ENCODE measurements at regions not wholly inside any gene's neighbourhood (a gene's known extent, or its start where the extent isn't known, plus 50 kb on each side); places are given as distances from the start of the nearest gene placed in this dataset.

- TF ChIP-seq ZBTB44 (CRISPR knock-in tag; IDR thresholded peaks at IDR 0.05) (no peak), POLR2A (IDR thresholded peaks at IDR 0.05; ENCODE audit: insufficient read depth in 1 of 2, low read depth in 2 of 2, low read length in 2 of 2) (no peak), RFX3 (CRISPR knock-in tag; IDR thresholded peaks at IDR 0.05) (no peak), ZNF605 (CRISPR knock-in tag; IDR thresholded peaks at IDR 0.05) (no peak), ZNF704 (CRISPR knock-in tag; IDR thresholded peaks at IDR 0.05; ENCODE audit: borderline replicate concordance) (no peak), ZNF720 (CRISPR knock-in tag; IDR thresholded peaks at IDR 0.05) (no peak), ZSCAN5A (CRISPR knock-in tag; IDR thresholded peaks at IDR 0.05; ENCODE audit: borderline replicate concordance) (no peak), ZC3H4 (CRISPR knock-in tag; IDR thresholded peaks at IDR 0.05; ENCODE audit: borderline replicate concordance) (no peak), ZNF879 (CRISPR knock-in tag; IDR thresholded peaks at IDR 0.05) (no peak)
These were observed 119.8 kb downstream of the NEDD1 start (continued) for GRCh38 chr12:97026901-97027300.

GRCh38 chr12:97027482-97027881 is 120.4 kb downstream of the NEDD1 start:
- no peaks in the 10 kb centered on the region for H3K36me3 ChIP-seq (replicated peaks in 1 of 2; ENCODE audit: control insufficient read depth in 1 of 2, insufficient read depth in 2 of 2, low read length in 2 of 2)
- no TSS peak for BruUV-seq (replicated peaks)
- H3K79me2 ChIP-seq (ENCODE audit: insufficient read depth, low read length) = no peaks in the 10 kb centered on the region
- no peak overlapping the region for H2AFZ ChIP-seq (ENCODE audit: low read length)
- no peak overlapping the region for H3K4me3 ChIP-seq (replicated peaks in 1 of 3; ENCODE audit: insufficient read depth in 1 of 3, low read depth in 2 of 3, low read length in 3 of 3)
- no peaks in the 10 kb centered on the region for H3K9me3 ChIP-seq (ENCODE audit: low read length)
- ChIA-PET CTCF (ENCODE audit: low intra/inter-chr PET ratio, low total read pairs) (no interaction called here), POLR2A (no interaction called here)
- in situ Hi-C loops (cut with HindIII; ENCODE audit: extremely low pct_ligation_motif_present, low pct_unique_long_range_greater_than_20kb) (no loop called here), intact Hi-C loops (cut with micrococcal nuclease; ENCODE audit: unreplicated experiment) (no loop called here)
- no peaks in the 10 kb centered on the region for H3K27me3 ChIP-seq (ENCODE audit: control insufficient read depth in 1 of 2, insufficient read depth in 2 of 2, low read length in 2 of 2)
- no peaks in the 10 kb centered on the region for H3K4me1 ChIP-seq (ENCODE audit: insufficient read depth, low read length)
- no peak for DNase-seq (ENCODE audit: low spot score)
- no peak overlapping the region for H3K27ac ChIP-seq (ENCODE audit: extremely low read length, insufficient read depth, low read length)
- no peak for ATAC-seq
- no peaks in the 10 kb centered on the region for H4K20me1 ChIP-seq (ENCODE audit: insufficient read depth, low read length)
- H3K9ac ChIP-seq (ENCODE audit: insufficient read depth, low read depth, low read length) = no peak overlapping the region
- H3K4me2 ChIP-seq (ENCODE audit: low read depth, low read length) = no peak overlapping the region
- WGBS (ENCODE audit: low lambda C conversion rate) = 0% methylated on average over 1 of the region's 1 CpG
- no peak for FAIRE-seq
- TF ChIP-seq ZBTB25 (CRISPR knock-in tag; IDR thresholded peaks at IDR 0.05) (no peak), ERF (CRISPR knock-in tag; IDR thresholded peaks at IDR 0.05) (no peak), ZNF891 (CRISPR knock-in tag; IDR thresholded peaks at IDR 0.05) (no peak), GATAD2A (CRISPR knock-in tag; IDR thresholded peaks at IDR 0.05) (no peak), ZBTB44 (CRISPR knock-in tag; IDR thresholded peaks at IDR 0.05) (no peak), ZNF17 (CRISPR knock-in tag; IDR thresholded peaks at IDR 0.05) (no peak), E2F2 (CRISPR knock-in tag; IDR thresholded peaks at IDR 0.05; ENCODE audit: borderline replicate concordance) (no peak), ZNF557 (CRISPR knock-in tag; IDR thresholded peaks at IDR 0.05) (no peak), ZNF253 (CRISPR knock-in tag; IDR thresholded peaks at IDR 0.05; ENCODE audit: borderline replicate concordance) (no peak), ZKSCAN1 (IDR thresholded peaks at IDR 0.05; ENCODE audit: low read length) (no peak)
